Activated T-helper 17 cell treated with anti-CD3 and anti-CD28 coated beads, Interleukin-2, amount 50 U/mL, for 72 hours (primary cell): ENCODE measurements at regions not wholly inside any gene's neighbourhood (a gene's known extent, or its start where the extent isn't known, plus 50 kb on each side); places are given as distances from the start of the nearest gene placed in this dataset.

Experiments used
- ATAC-seq: fragments of 150-1000 bp; cut with Tn5 transposase; replicated peaks from 2 replicates; pipeline ENCODE4 v1.10.0; 2021; ENCODE audit warnings: mild to moderate bottlenecking, moderate library complexity
- H3K27ac Mint-ChIP-seq: one replicate; pipeline ENCODE4 v1.8.0; 2022; ENCODE audit warnings: mixed read lengths
- H3K27me3 Mint-ChIP-seq: one replicate; pipeline ENCODE4 v1.8.0; 2022; ENCODE audit warnings: mixed read lengths
- H3K36me3 Mint-ChIP-seq: one replicate; pipeline ENCODE4 v1.8.0; 2022; ENCODE audit warnings: low read depth, mild to moderate bottlenecking, mixed read lengths
- H3K4me1 Mint-ChIP-seq: one replicate; pipeline ENCODE4 v1.8.0; 2022; ENCODE audit warnings: mixed read lengths
- H3K4me3 Mint-ChIP-seq: one replicate; pipeline ENCODE4 v1.8.0; 2022; ENCODE audit warnings: mild to moderate bottlenecking, mixed read lengths
- H3K9me3 Mint-ChIP-seq: one replicate; pipeline ENCODE4 v1.8.0; 2022; ENCODE audit warnings: mixed read lengths

GRCh38 chr12:111214401-111214800 lies 154.5 kb downstream of the PHETA1 start:
- Mint-ChIP-seq H3K36me3 (no peaks in the 10 kb centered on the region), H3K9me3 (no peaks in the 10 kb centered on the region), H3K27ac (no peak overlapping the region), H3K27me3 (peaks cover 20% of the 10 kb centered on the region), H3K4me1 (no peaks in the 10 kb centered on the region), H3K4me3 (no peak overlapping the region)
- ATAC-seq, result no peak

- no peaks in the 10 kb centered on the region for H3K36me3 Mint-ChIP-seq
- H3K27ac Mint-ChIP-seq, result no peak overlapping the region
- H3K4me3 Mint-ChIP-seq, result no peak overlapping the region
- no peak for ATAC-seq
- H3K27me3 Mint-ChIP-seq, result peaks cover 20% of the 10 kb centered on the region
- no peaks in the 10 kb centered on the region for H3K9me3 Mint-ChIP-seq
- H3K4me1 Mint-ChIP-seq, result no peaks in the 10 kb centered on the region
Observed at GRCh38 chr12:111213561-111213960, 155.3 kb downstream of the PHETA1 start.

- Mint-ChIP-seq H3K4me3 (no peak overlapping the region), H3K27ac (no peak overlapping the region), H3K4me1 (no peaks in the 10 kb centered on the region), H3K36me3 (no peaks in the 10 kb centered on the region), H3K27me3 (peaks cover 20% of the 10 kb centered on the region), H3K9me3 (no peaks in the 10 kb centered on the region)
- ATAC-seq, result no peak
Observed at GRCh38 chr12:111212814-111213456, 156.0 kb downstream of the PHETA1 start.

GRCh38 chr12:111211910-111212757 lies 156.8 kb downstream of the PHETA1 start:
- H3K27me3 Mint-ChIP-seq, result peaks cover 19% of the 10 kb centered on the region
- no peaks in the 10 kb centered on the region for H3K9me3 Mint-ChIP-seq

GRCh38 chr12:111209811-111210210 lies 159.1 kb downstream of the PHETA1 start:
- ATAC-seq, result no peak
- Mint-ChIP-seq H3K4me1 (no peaks in the 10 kb centered on the region), H3K36me3 (no peaks in the 10 kb centered on the region), H3K4me3 (no peak overlapping the region), H3K9me3 (no peaks in the 10 kb centered on the region), H3K27ac (no peak overlapping the region), H3K27me3 (peaks cover 20% of the 10 kb centered on the region)

More at GRCh38 chr12:111211910-111212757, 156.8 kb downstream of the PHETA1 start:
- Mint-ChIP-seq H3K27ac (no peak overlapping the region), H3K4me3 (no peak overlapping the region), H3K36me3 (no peaks in the 10 kb centered on the region), H3K4me1 (no peaks in the 10 kb centered on the region)
- no peak for ATAC-seq

GRCh38 chr12:111207761-111208160 lies 161.1 kb downstream of the PHETA1 start:
- H3K4me1 Mint-ChIP-seq, result no peaks in the 10 kb centered on the region
- no peak overlapping the region for H3K27ac Mint-ChIP-seq
- H3K4me3 Mint-ChIP-seq, result no peak overlapping the region
- H3K27me3 Mint-ChIP-seq, result peaks cover 20% of the 10 kb centered on the region
- ATAC-seq, result no peak
- H3K36me3 Mint-ChIP-seq, result no peaks in the 10 kb centered on the region
- H3K9me3 Mint-ChIP-seq, result no peaks in the 10 kb centered on the region

- Mint-ChIP-seq H3K4me3 (no peak overlapping the region), H3K27me3 (peaks cover 17% of the 10 kb centered on the region), H3K4me1 (peaks cover 5% of the 10 kb centered on the region), H3K36me3 (no peaks in the 10 kb centered on the region), H3K9me3 (no peaks in the 10 kb centered on the region), H3K27ac (no peak overlapping the region)
- no peak for ATAC-seq
Observed at GRCh38 chr12:111204788-111205241, 164.1 kb downstream of the PHETA1 start.

GRCh38 chr12:111203969-111204368 lies 164.9 kb downstream of the PHETA1 start:
- ATAC-seq, result no peak
- no peak overlapping the region for H3K4me3 Mint-ChIP-seq
- no peaks in the 10 kb centered on the region for H3K36me3 Mint-ChIP-seq
- H3K27ac Mint-ChIP-seq, result no peak overlapping the region
- H3K4me1 Mint-ChIP-seq, result peaks cover 5% of the 10 kb centered on the region
- H3K9me3 Mint-ChIP-seq, result no peaks in the 10 kb centered on the region
- H3K27me3 Mint-ChIP-seq, result peaks cover 21% of the 10 kb centered on the region

- Mint-ChIP-seq H3K4me3 (no peak overlapping the region), H3K4me1 (peaks cover 5% of the 10 kb centered on the region), H3K27me3 (peaks cover 21% of the 10 kb centered on the region), H3K27ac (no peak overlapping the region), H3K9me3 (no peaks in the 10 kb centered on the region), H3K36me3 (no peaks in the 10 kb centered on the region)
- ATAC-seq, result no peak
Observed at GRCh38 chr12:111203446-111203845, 165.4 kb downstream of the PHETA1 start.

- Mint-ChIP-seq H3K9me3 (no peaks in the 10 kb centered on the region), H3K36me3 (no peaks in the 10 kb centered on the region), H3K4me3 (no peak overlapping the region), H3K27me3 (peaks cover 21% of the 10 kb centered on the region), H3K4me1 (peaks cover 5% of the 10 kb centered on the region), H3K27ac (no peak overlapping the region)
- no peak for ATAC-seq
Observed at GRCh38 chr12:111202237-111202915, 166.5 kb downstream of the PHETA1 start.

- no peaks in the 10 kb centered on the region for H3K36me3 Mint-ChIP-seq
- H3K9me3 Mint-ChIP-seq, result no peaks in the 10 kb centered on the region
- peak; percentile 47 for ATAC-seq
- H3K4me3 Mint-ChIP-seq, result no peak overlapping the region
- H3K27me3 Mint-ChIP-seq, result peaks cover 18% of the 10 kb centered on the region
- peaks cover 5% of the 10 kb centered on the region for H3K4me1 Mint-ChIP-seq
- no peak overlapping the region for H3K27ac Mint-ChIP-seq
Observed at GRCh38 chr12:111201495-111202236, 167.2 kb downstream of the PHETA1 start.

- Mint-ChIP-seq H3K4me1 (peaks cover 5% of the 10 kb centered on the region), H3K27ac (no peak overlapping the region), H3K36me3 (no peaks in the 10 kb centered on the region), H3K9me3 (no peaks in the 10 kb centered on the region), H3K4me3 (no peak overlapping the region), H3K27me3 (peaks cover 15% of the 10 kb centered on the region)
- no peak for ATAC-seq
Observed at GRCh38 chr12:111201036-111201435, 167.9 kb downstream of the PHETA1 start.

GRCh38 chr12:111197376-111197944 lies 171.4 kb downstream of the PHETA1 start:
- Mint-ChIP-seq H3K4me1 (peaks cover 2% of the 10 kb centered on the region), H3K9me3 (no peaks in the 10 kb centered on the region), H3K36me3 (no peaks in the 10 kb centered on the region), H3K27me3 (peaks cover 17% of the 10 kb centered on the region), H3K4me3 (no peak overlapping the region), H3K27ac (no peak overlapping the region)
- ATAC-seq, result no peak

GRCh38 chr12:111196532-111196931 lies 172.4 kb downstream of the PHETA1 start:
- no peak for ATAC-seq
- Mint-ChIP-seq H3K27ac (no peak overlapping the region), H3K9me3 (no peaks in the 10 kb centered on the region), H3K4me1 (no peaks in the 10 kb centered on the region), H3K4me3 (no peak overlapping the region), H3K27me3 (peaks cover 19% of the 10 kb centered on the region), H3K36me3 (no peaks in the 10 kb centered on the region)
